Epithelial cell of esophagus (primary cell): ENCODE measurements at regions not wholly inside any gene's neighbourhood (a gene's known extent, or its start where the extent isn't known, plus 50 kb on each side); places are given as distances from the start of the nearest gene placed in this dataset.

Source experiments
- DNase-seq: peaks from one replicate; pipeline ENCODE4 v3.0.0; 2010; ENCODE audit warnings: low read depth
- H3K4me3 ChIP-seq: 2 replicates; pipeline ENCODE4 v1.5.1; 2011; ENCODE audit warnings: mild to moderate bottlenecking, low read length, control low read depth
- TF ChIP-seq, protein P1 (sequence below): IDR thresholded peaks from 2 replicates; pipeline ENCODE4 v1.5.1; 2011; ENCODE audit warnings: low read depth, mild to moderate bottlenecking, low read length, control low read depth, inconsistent platforms; ENCODE audit not compliant: insufficient read depth; ENCODE audit errors: missing control alignments

DNA sequence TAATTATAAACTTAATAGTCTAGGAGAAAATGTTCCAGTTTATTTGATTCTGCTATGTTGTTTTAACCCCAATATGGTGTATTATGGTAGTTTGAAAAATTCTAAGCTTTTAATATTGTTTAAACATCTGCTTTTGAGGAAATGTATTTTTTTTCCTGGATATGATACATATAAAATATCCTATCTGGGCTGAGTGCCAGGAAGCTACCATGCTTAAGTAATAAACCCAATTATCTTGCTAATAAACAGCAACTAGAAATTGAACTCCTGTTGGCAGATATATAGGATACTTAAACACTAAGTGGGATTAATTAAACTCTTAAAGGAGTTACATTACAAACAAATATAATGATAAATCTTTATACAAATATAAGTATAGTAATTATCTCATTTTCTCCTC lies 293.7 kb upstream of the GRM7 start:
- no peak for DNase-seq
- TF ChIP-seq, protein P1, sequence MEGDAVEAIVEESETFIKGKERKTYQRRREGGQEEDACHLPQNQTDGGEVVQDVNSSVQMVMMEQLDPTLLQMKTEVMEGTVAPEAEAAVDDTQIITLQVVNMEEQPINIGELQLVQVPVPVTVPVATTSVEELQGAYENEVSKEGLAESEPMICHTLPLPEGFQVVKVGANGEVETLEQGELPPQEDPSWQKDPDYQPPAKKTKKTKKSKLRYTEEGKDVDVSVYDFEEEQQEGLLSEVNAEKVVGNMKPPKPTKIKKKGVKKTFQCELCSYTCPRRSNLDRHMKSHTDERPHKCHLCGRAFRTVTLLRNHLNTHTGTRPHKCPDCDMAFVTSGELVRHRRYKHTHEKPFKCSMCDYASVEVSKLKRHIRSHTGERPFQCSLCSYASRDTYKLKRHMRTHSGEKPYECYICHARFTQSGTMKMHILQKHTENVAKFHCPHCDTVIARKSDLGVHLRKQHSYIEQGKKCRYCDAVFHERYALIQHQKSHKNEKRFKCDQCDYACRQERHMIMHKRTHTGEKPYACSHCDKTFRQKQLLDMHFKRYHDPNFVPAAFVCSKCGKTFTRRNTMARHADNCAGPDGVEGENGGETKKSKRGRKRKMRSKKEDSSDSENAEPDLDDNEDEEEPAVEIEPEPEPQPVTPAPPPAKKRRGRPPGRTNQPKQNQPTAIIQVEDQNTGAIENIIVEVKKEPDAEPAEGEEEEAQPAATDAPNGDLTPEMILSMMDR, result no peak

DNA sequence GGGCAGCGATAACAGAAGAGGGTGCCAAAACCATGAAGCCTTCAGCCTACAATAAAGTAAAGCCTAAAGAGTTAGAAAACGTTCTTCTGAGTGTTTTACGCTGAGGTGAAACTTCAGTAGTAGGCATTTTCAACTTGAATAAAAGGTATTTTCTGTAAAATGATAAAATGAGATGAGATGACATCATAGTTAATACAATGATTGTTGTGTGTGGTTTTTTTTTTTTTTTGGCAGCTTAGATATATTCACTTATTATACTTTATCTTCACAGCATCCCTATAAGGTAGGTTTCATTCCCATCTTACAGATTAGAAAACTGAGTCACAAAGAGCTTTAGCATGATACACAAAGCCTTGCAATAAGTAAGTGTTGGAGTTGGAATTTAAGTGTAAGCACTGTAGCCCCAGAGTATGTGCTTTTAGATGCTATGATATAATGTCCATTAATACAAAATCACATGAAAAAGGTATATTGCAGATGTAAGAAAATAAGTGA lies 291.9 kb upstream of the GRM7 start:
- TF ChIP-seq, protein P1, result no peak
- no peak for DNase-seq
- H3K4me3 ChIP-seq, result no peak overlapping the region

More for the DNA sequence above, 293.7 kb upstream of the GRM7 start:
- H3K4me3 ChIP-seq, result no peak overlapping the region

DNA sequence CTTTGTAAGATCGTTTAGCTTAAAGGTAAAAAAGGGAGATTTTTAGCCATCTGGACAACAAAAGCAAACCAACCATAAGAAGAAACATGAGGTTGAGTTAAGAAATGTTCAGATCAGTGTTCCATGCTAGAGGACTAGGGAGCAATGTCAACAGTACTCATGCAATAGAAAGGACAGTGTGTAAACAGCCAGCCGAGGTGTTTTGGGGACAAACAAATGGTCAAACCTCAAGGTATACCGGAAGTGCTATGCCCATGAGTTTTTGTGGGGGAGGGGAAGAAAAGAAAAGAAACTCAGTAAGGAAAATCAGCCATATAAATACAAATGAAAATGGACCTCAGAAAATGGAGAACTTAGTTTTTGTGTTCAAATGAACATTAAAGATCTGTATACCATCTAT lies 289.5 kb upstream of the GRM7 start:
- TF ChIP-seq, protein P1, result no peak
- no peak overlapping the region for H3K4me3 ChIP-seq
- DNase-seq, result no peak

DNA sequence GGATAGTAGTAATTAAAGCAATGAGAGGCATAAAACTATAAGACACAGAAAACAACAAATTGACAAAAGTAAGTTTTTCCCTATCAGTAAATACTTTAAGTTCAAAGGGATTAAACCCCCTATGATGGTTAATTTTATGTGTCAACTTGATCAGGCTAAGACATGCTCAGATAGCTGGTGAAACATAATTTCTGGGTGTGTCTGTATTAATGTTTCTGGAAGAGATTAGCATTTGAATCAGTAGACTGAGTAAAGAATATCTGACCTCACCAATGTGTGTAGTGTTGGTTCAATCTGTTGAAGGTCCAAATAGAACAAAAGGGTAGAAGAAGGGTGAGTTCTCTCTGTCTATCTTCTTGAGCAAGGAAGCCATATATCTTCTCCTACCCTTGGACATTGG lies 283.3 kb upstream of the GRM7 start:
- peak; percentile 52 for DNase-seq
- no peak overlapping the region for H3K4me3 ChIP-seq
- TF ChIP-seq, protein P1, result no peak

DNA sequence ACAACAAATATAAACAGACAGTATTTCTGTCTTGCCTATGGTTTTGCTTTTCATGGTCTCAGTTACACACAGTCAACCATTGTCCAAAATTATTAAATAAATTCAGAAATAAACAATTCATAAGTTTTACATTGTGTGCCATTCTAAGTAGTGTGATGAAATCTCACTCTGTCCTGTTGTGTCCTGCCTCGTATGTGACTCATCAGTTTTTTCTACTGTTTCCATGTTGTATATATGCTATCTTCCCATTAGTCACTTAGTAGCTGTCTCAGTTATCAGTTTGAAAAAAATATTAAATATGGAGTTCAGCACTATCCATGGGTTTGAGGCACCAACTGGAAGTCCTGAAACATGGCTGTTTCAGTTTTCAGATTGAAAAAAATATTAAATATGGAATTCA lies 282.4 kb upstream of the GRM7 start:
- DNase-seq, result peak; percentile 75
- TF ChIP-seq, protein P1, result no peak
- H3K4me3 ChIP-seq, result no peak overlapping the region

DNA sequence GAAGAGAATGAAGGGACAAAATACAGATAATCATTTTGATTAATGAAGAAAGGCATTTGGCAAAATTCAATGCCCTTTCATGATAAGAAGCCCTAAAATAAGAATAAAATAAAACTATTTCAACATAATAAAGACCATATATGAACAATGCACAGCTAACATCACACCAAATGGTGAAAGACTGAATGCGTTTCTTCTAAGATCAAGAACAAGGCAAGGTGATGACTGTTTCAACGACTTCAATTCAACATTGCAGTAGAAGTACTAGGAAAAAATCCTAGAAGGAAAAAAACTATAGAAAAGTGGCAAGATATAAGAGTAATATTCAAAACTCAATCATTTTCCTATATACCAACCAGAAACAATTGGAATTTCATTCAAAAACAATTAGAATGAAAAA lies 280.1 kb upstream of the GRM7 start:
- TF ChIP-seq, protein P1, result no peak

DNA sequence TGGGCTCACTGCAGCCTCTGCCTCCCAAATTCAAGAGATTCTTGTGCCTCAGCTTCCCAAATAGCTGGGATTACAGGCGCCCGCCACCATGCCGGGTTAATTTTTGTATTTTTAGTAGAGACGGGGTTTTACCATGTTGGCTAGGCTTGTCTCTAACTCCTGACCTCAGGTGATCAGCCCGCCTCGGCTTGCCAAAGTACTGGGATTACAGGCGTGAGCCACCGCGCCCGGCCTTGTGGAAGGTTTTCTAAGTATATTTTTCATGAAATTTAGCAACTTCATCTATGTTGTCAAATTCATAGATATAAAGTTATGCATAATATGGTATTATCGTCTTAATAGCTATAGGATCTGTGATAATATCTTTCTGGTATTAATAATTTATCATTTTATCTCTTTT lies 275.6 kb upstream of the GRM7 start:
- no peak for DNase-seq
- TF ChIP-seq, protein P1, result no peak
- no peak overlapping the region for H3K4me3 ChIP-seq

More for the DNA sequence above, 280.1 kb upstream of the GRM7 start:
- no peak for DNase-seq
- no peak overlapping the region for H3K4me3 ChIP-seq
